Fibroblast of skin of right quadriceps (primary cell): ENCODE measurements at regions not wholly inside any gene's neighbourhood (a gene's known extent, or its start where the extent isn't known, plus 50 kb on each side); places are given as distances from the start of the nearest gene placed in this dataset.

ENCODE experiments used
- DNase-seq: peaks from one replicate; pipeline ENCODE4 v3.0.0-alpha.2; 2013

- no peak for DNase-seq
These were observed 87.4 kb upstream of the FZD10 start for GRCh38 chr12:130074661-130075406.

- no peak for DNase-seq
These were observed 86.7 kb upstream of the FZD10 start for GRCh38 chr12:130075497-130076076.

GRCh38 chr12:130076126-130076525 is 86.1 kb upstream of the FZD10 start:
- no peak for DNase-seq

GRCh38 chr12:130076752-130077151 is 85.5 kb upstream of the FZD10 start:
- no peak for DNase-seq

GRCh38 chr12:130078852-130079251 is 83.4 kb upstream of the FZD10 start:
- no peak for DNase-seq

- DNase-seq: no peak
These were observed 83.0 kb upstream of the FZD10 start for GRCh38 chr12:130079279-130079678.

- no peak for DNase-seq
These were observed 82.1 kb upstream of the FZD10 start for GRCh38 chr12:130080205-130080604.

- DNase-seq: no peak
These were observed 81.0 kb upstream of the FZD10 start for GRCh38 chr12:130081117-130081805.

GRCh38 chr12:130083002-130083401 is 79.3 kb upstream of the FZD10 start:
- DNase-seq: no peak

- no peak for DNase-seq
These were observed 78.5 kb upstream of the FZD10 start for GRCh38 chr12:130083734-130084133.

- DNase-seq: no peak
These were observed 77.9 kb upstream of the FZD10 start for GRCh38 chr12:130084359-130084758.

GRCh38 chr12:130086248-130086647 is 76.0 kb upstream of the FZD10 start:
- DNase-seq: no peak

- DNase-seq: no peak
These were observed 75.5 kb upstream of the FZD10 start for GRCh38 chr12:130086797-130087196.

GRCh38 chr12:130087222-130087621 is 75.0 kb upstream of the FZD10 start:
- no peak for DNase-seq

GRCh38 chr12:130088504-130088903 is 73.8 kb upstream of the FZD10 start:
- no peak for DNase-seq

GRCh38 chr12:130090542-130090941 is 71.7 kb upstream of the FZD10 start:
- DNase-seq: no peak

GRCh38 chr12:130093380-130093779 is 68.9 kb upstream of the FZD10 start:
- DNase-seq: no peak

- no peak for DNase-seq
These were observed 64.9 kb upstream of the FZD10 start for GRCh38 chr12:130097342-130097741.

GRCh38 chr12:130097798-130098255 is 64.4 kb upstream of the FZD10 start:
- no peak for DNase-seq

- DNase-seq: no peak
These were observed 63.8 kb upstream of the FZD10 start for GRCh38 chr12:130098301-130099005.

GRCh38 chr12:130100634-130101362 is 61.5 kb upstream of the FZD10 start:
- DNase-seq: no peak

GRCh38 chr12:130101370-130101769 is 60.9 kb upstream of the FZD10 start:
- DNase-seq: no peak

- no peak for DNase-seq
These were observed 60.0 kb upstream of the FZD10 start for GRCh38 chr12:130102266-130102665.
